ENCODE measurements at regions not wholly inside any gene's neighbourhood (a gene's known extent, or its start where the extent isn't known, plus 50 kb on each side); places are given as distances from the start of the nearest gene placed in this dataset.

- TF ChIP-seq CHD4 (IDR thresholded peaks at IDR 0.05) (no peak), CREM (IDR thresholded peaks at IDR 0.05; ENCODE audit: low read depth) (no peak), SIN3A (IDR thresholded peaks at IDR 0.05; ENCODE audit: low read depth, low read length) (no peak), ZZZ3 (IDR thresholded peaks at IDR 0.05; ENCODE audit: control insufficient read depth, insufficient read length, low read depth) (no peak), EP300 (IDR thresholded peaks at IDR 0.05; ENCODE audit: borderline replicate concordance in 1 of 2, control insufficient read depth in 1 of 2, low read depth in 2 of 2, low read length in 2 of 2) (no peak), NR2C2 (IDR thresholded peaks at IDR 0.05; ENCODE audit: borderline replicate concordance, control insufficient read depth, insufficient read length, low read depth) (no peak), CHD2 (IDR thresholded peaks at IDR 0.05; ENCODE audit: borderline replicate concordance, low read depth, low read length) (no peak)
- TF ChIP-seq, protein P1, sequence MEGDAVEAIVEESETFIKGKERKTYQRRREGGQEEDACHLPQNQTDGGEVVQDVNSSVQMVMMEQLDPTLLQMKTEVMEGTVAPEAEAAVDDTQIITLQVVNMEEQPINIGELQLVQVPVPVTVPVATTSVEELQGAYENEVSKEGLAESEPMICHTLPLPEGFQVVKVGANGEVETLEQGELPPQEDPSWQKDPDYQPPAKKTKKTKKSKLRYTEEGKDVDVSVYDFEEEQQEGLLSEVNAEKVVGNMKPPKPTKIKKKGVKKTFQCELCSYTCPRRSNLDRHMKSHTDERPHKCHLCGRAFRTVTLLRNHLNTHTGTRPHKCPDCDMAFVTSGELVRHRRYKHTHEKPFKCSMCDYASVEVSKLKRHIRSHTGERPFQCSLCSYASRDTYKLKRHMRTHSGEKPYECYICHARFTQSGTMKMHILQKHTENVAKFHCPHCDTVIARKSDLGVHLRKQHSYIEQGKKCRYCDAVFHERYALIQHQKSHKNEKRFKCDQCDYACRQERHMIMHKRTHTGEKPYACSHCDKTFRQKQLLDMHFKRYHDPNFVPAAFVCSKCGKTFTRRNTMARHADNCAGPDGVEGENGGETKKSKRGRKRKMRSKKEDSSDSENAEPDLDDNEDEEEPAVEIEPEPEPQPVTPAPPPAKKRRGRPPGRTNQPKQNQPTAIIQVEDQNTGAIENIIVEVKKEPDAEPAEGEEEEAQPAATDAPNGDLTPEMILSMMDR (IDR thresholded peaks at IDR 0.05 in 2 of 3, conservative IDR thresholded peaks at IDR 0.05 in 1 of 3; ENCODE audit: control insufficient read depth in 2 of 3, extremely low read depth in 1 of 3, insufficient read depth in 1 of 3, low read depth in 3 of 3, low read length in 3 of 3): no peak
Observed at GRCh38 chr18:30862900-30863299, 179.6 kb downstream of the DSC3 start.
